ENCODE measurements at regions not wholly inside any gene's neighbourhood (a gene's known extent, or its start where the extent isn't known, plus 50 kb on each side); places are given as distances from the start of the nearest gene placed in this dataset.

- no peak for TF ChIP-seq CTCF (IDR thresholded peaks at IDR 0.05; ENCODE audit: low read depth, low read length, poor library complexity, severe bottlenecking)
- TF ChIP-seq EZH2phosphoT487 (IDR thresholded peaks at IDR 0.05; ENCODE audit: borderline replicate concordance, low read length): no peak
Measured at GRCh38 chr20:22508426-22508825, 75.9 kb downstream of the FOXA2 start.

Measured in DOHH2 (cell line).